Endothelial cell of umbilical vein (primary cell): ENCODE measurements at regions not wholly inside any gene's neighbourhood (a gene's known extent, or its start where the extent isn't known, plus 50 kb on each side); places are given as distances from the start of the nearest gene placed in this dataset.

Experiments used
- BruUV-seq: library from RNA; stranded (reverse); fragments of 400-500 nt; replicated peaks from 2 replicates; lab custom pipeline; 2021; lab: Mats Ljungman, UMichigan
- CTCF ChIA-PET: fragments of 300-600, 350-600 bp; sonication (Branson Sonifier 250); formaldehyde crosslinking; loops from one replicate; lab custom pipeline; 2021; ENCODE audit warnings: antibody characterized with exemption, inconsistent platforms; lab: Charles Lee
- POLR2A ChIA-PET: fragments of 300-600, 350-600 bp; sonication (Branson Sonifier 250); formaldehyde crosslinking; loops from one replicate; lab custom pipeline; 2021; ENCODE audit warnings: antibody characterized with exemption, inconsistent platforms; lab: Charles Lee
- DNase-seq: peaks from one replicate; pipeline ENCODE4 v3.0.0-alpha.2; 2011; ENCODE audit warnings: low read depth, low spot score
- FAIRE-seq: peaks from 2 replicates; lab custom pipeline; 2011; peaks lifted over from hg19 to GRCh38; lab: Jason Lieb, UNC
- H2AFZ ChIP-seq: 2 replicates; pipeline ENCODE4 v1.6.0; 2012; ENCODE audit warnings: low read depth, low read length, control low read depth, inconsistent platforms
- H3K27ac ChIP-seq: 2 replicates; pipeline ENCODE4 v1.5.1; 2011; ENCODE audit warnings: low read depth, mild to moderate bottlenecking, control low read depth, low read length, moderate library complexity; ENCODE audit not compliant: insufficient read depth
- H3K27me3 ChIP-seq, 2 experiments: 2 replicates each; pipeline versions ENCODE4 v1.6.0 to v1.6.1; 2011; ENCODE audit warnings: low read length in 2 of 2, mixed read lengths in 1 of 2; ENCODE audit not compliant: control insufficient read depth in 2 of 2, insufficient read depth in 2 of 2
- H3K36me3 ChIP-seq, 2 experiments: 2 replicates in 1 of 2; 3 replicates in 1 of 2; pipeline ENCODE4 v1.5.1; 2011; ENCODE audit warnings: low read length in 2 of 2, mild to moderate bottlenecking in 1 of 2, moderate library complexity in 1 of 2; ENCODE audit not compliant: control insufficient read depth in 2 of 2, insufficient read depth in 2 of 2; ENCODE audit errors: extremely low read depth in 1 of 2
- H3K4me1 ChIP-seq: 3 replicates; pipeline ENCODE4 v1.5.1; 2011; ENCODE audit warnings: mild to moderate bottlenecking, low read length; ENCODE audit not compliant: control insufficient read depth, insufficient read depth; ENCODE audit errors: extremely low read depth
- H3K4me2 ChIP-seq: 2 replicates; pipeline ENCODE4 v1.6.1; 2011; ENCODE audit warnings: low read length, control low read depth, mixed read lengths; ENCODE audit not compliant: insufficient read depth
- H3K4me3 ChIP-seq, 3 experiments: fragments of 200-600 bp in 1 of 3; sonication (generic), shearing (Covaris generic) in 1 of 3; replicated peaks in 1 of 3; 2 replicates each; pipeline ENCODE4 v1.5.1; 2011 to 2016; ENCODE audit warnings: control low read depth in 3 of 3, low read length in 3 of 3, mild to moderate bottlenecking in 2 of 3, inconsistent platforms in 1 of 3, low read depth in 1 of 3, moderate library complexity in 1 of 3; ENCODE audit not compliant: insufficient read depth in 1 of 3
- H3K79me2 ChIP-seq: 2 replicates; pipeline ENCODE4 v1.6.0; 2012; ENCODE audit warnings: low read length, inconsistent platforms; ENCODE audit not compliant: control insufficient read depth, insufficient read depth
- H3K9ac ChIP-seq: replicated peaks from 2 replicates; pipeline ENCODE3; 2011; ENCODE audit warnings: low read length, control low read depth; ENCODE audit not compliant: insufficient read depth; ENCODE audit errors: extremely low read depth
- H3K9me1 ChIP-seq: replicated peaks from 3 replicates; pipeline ENCODE4 v1.6.0; 2011; ENCODE audit warnings: mild to moderate bottlenecking, low read length; ENCODE audit not compliant: control insufficient read depth, insufficient read depth; ENCODE audit errors: extremely low read depth
- H3K9me3 ChIP-seq: replicated peaks from 2 replicates; pipeline ENCODE4 v1.5.1; 2012; ENCODE audit warnings: low read length, inconsistent platforms; ENCODE audit not compliant: control insufficient read depth, insufficient read depth
- H4K20me1 ChIP-seq: replicated peaks from 2 replicates; pipeline ENCODE3; 2011; ENCODE audit warnings: mild to moderate bottlenecking, low read length; ENCODE audit not compliant: control insufficient read depth, insufficient read depth; ENCODE audit errors: extremely low read depth
- EZH2 ChIP-seq: IDR thresholded peaks from 2 replicates; pipeline ENCODE4 v1.6.1; 2012; ENCODE audit warnings: borderline replicate concordance, low read depth, mild to moderate bottlenecking, moderate library complexity, low read length, inconsistent platforms; ENCODE audit not compliant: severe bottlenecking
- FOS ChIP-seq: IDR thresholded peaks from 2 replicates; pipeline ENCODE4 v1.6.1; 2011; ENCODE audit warnings: mild to moderate bottlenecking, low read length, moderate library complexity, borderline replicate concordance; ENCODE audit not compliant: insufficient read depth
- GATA2 ChIP-seq: IDR thresholded peaks from 2 replicates; pipeline ENCODE4 v1.7.0; 2011; ENCODE audit warnings: low read depth, mild to moderate bottlenecking, moderate library complexity, mixed read lengths, low read length; ENCODE audit not compliant: insufficient read length, insufficient read depth
- JUN ChIP-seq: IDR thresholded peaks from 2 replicates; pipeline ENCODE4 v1.6.1; 2011; ENCODE audit warnings: borderline replicate concordance, low read depth; ENCODE audit not compliant: insufficient read length, insufficient read depth
- MYC ChIP-seq: IDR thresholded peaks from one replicate; pipeline ENCODE4 v1.6.1; 2011; ENCODE audit warnings: mild to moderate bottlenecking, low read depth, low read length
- POLR2A ChIP-seq: IDR thresholded peaks from 2 replicates; pipeline ENCODE4 v1.6.1; 2012; ENCODE audit warnings: low read depth, mild to moderate bottlenecking, control low read depth, low read length
- POLR2AphosphoS5 ChIP-seq: IDR thresholded peaks from 2 replicates; pipeline ENCODE4 v1.6.1; 2012; ENCODE audit warnings: low read depth, mild to moderate bottlenecking, control low read depth, low read length, moderate library complexity; ENCODE audit not compliant: insufficient read depth
- dilution Hi-C: fragments of 300-500 bp; cut with MboI; formaldehyde crosslinking; loops from one replicate; pipeline ENCODE4 v1.15.0; 2019; ENCODE audit warnings: low sequenced_read_pairs; ENCODE audit not compliant: extremely low pct_ligation_motif_present
- intact Hi-C: fragments of 100-400 bp; cut with micrococcal nuclease; formaldehyde crosslinking; loops from one replicate; pipeline ENCODE4 v1.10.0; 2022
- TF ChIP-seq, protein P1 (sequence below): IDR thresholded peaks from 2 replicates; pipeline ENCODE4 v1.6.1; 2011; ENCODE audit not compliant: insufficient read depth, insufficient read length
- TF ChIP-seq, protein P2 (sequence below), 2 donors: IDR thresholded peaks; 1 replicate in 1 of 2; 2 replicates in 1 of 2; pipeline ENCODE4 v1.5.1; 2011; ENCODE audit warnings: low read length in 2 of 2, mild to moderate bottlenecking in 2 of 2, moderate library complexity in 2 of 2, control low read depth in 1 of 2, inconsistent platforms in 1 of 2, low read depth in 1 of 2; ENCODE audit not compliant: insufficient read depth in 1 of 2; ENCODE audit errors: extremely low read depth in 1 of 2

DNA sequence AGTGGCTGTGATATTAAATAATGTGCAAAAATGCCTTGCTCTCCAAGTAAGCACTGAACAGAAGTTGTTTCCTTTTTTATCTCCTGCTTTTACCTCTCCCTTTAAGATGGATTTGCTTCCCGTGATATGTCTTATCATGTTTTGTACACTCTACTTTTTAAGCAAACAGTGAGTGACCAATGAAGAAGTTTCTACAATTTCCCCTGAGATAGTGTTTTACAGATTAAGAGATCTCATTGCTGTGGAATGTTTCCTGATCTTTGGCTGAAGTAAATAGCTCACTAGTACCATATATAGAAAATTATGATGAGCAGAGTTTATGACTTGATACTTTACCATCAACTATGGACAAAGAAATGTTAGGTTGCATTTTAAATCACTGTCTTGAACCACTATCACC lies 184.8 kb upstream of the PDE3A start:
- CTCF ChIA-PET = interaction anchor here (2.0 kb wide), 1 partner anchor 29 kb away, joined by 11 read pairs; no protein-coding TSS in a partner anchor
- Histone ChIP-seq H3K79me2 (no peaks in the 10 kb centered on the region), H3K4me3 (no peak overlapping the region), H3K4me2 (no peak overlapping the region), H3K4me1 (peaks cover 16% of the 10 kb centered on the region), H4K20me1 (no peaks in the 10 kb centered on the region), H3K36me3 (no peaks in the 10 kb centered on the region), H3K9me1 (no peaks in the 10 kb centered on the region), H2AFZ (peak overlapping the region; percentile 15), H3K9ac (no peak overlapping the region), H3K27me3 (no peaks in the 10 kb centered on the region), H3K27ac (no peak overlapping the region), H3K9me3 (no peaks in the 10 kb centered on the region)
- no TSS peak for BruUV-seq
- intact Hi-C loops = no loop called here
- dilution Hi-C loops = no loop called here
- DNase-seq = peak; percentile 59
- no peak for FAIRE-seq
- POLR2A ChIA-PET = no interaction called here
- TF ChIP-seq JUN = no peak
- peak; percentile 15 for TF ChIP-seq GATA2
- no peak for TF ChIP-seq POLR2AphosphoS5

DNA sequence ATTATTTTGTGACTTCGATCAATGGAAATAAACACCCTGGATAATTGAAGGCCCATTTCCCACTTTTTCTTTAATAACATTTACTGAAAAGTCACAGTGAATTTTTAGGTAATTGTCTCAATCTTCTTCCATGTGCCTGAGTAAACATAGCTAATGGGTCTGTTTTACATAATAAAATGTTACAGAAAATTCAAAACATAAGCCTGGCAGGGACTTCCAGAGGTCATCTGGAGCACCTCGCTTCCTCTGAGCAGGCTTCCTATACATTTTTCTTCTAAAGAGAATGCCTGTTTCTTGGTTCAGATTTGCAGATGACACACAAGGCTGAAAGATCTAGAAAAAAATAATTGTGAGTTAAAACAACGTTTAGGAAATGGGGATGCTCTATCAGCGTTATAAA lies 183.8 kb upstream of the PDE3A start:
- TF ChIP-seq EZH2 (no peak), JUN (no peak), GATA2 (no peak), POLR2AphosphoS5 (no peak), POLR2A (no peak), FOS (no peak), MYC (no peak)
- TF ChIP-seq, protein P1, sequence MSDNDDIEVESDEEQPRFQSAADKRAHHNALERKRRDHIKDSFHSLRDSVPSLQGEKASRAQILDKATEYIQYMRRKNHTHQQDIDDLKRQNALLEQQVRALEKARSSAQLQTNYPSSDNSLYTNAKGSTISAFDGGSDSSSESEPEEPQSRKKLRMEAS = no peak
- TF ChIP-seq, protein P2, sequence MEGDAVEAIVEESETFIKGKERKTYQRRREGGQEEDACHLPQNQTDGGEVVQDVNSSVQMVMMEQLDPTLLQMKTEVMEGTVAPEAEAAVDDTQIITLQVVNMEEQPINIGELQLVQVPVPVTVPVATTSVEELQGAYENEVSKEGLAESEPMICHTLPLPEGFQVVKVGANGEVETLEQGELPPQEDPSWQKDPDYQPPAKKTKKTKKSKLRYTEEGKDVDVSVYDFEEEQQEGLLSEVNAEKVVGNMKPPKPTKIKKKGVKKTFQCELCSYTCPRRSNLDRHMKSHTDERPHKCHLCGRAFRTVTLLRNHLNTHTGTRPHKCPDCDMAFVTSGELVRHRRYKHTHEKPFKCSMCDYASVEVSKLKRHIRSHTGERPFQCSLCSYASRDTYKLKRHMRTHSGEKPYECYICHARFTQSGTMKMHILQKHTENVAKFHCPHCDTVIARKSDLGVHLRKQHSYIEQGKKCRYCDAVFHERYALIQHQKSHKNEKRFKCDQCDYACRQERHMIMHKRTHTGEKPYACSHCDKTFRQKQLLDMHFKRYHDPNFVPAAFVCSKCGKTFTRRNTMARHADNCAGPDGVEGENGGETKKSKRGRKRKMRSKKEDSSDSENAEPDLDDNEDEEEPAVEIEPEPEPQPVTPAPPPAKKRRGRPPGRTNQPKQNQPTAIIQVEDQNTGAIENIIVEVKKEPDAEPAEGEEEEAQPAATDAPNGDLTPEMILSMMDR (IDR thresholded peaks at IDR 0.05; ENCODE audit: extremely low read depth in 1 of 2, insufficient read depth in 1 of 2, low read depth in 1 of 2, low read length in 2 of 2) = no peak
- FAIRE-seq = peak; percentile 63
- Histone ChIP-seq H3K36me3 (no peaks in the 10 kb centered on the region), H3K4me3 (no peak overlapping the region), H3K4me2 (no peak overlapping the region), H3K27ac (no peak overlapping the region), H2AFZ (peak overlapping the region; percentile 58), H3K4me1 (peaks cover 16% of the 10 kb centered on the region), H3K9me1 (no peaks in the 10 kb centered on the region), H3K9ac (no peak overlapping the region), H4K20me1 (no peaks in the 10 kb centered on the region), H3K79me2 (no peaks in the 10 kb centered on the region), H3K27me3 (no peaks in the 10 kb centered on the region), H3K9me3 (no peaks in the 10 kb centered on the region)
- ChIA-PET POLR2A (no interaction called here), CTCF (interaction anchor here (1.6 to 2.0 kb wide), 2 partner anchors 28 to 446 kb away, joined by 4 to 11 read pairs; no protein-coding TSS in a partner anchor)
- BruUV-seq = no TSS peak
- dilution Hi-C loops = no loop called here
- intact Hi-C loops = no loop called here
- DNase-seq = peak; percentile 84
